HG03575 (cell line): ENCODE measurements at regions not wholly inside any gene's neighbourhood (a gene's known extent, or its start where the extent isn't known, plus 50 kb on each side); places are given as distances from the start of the nearest gene placed in this dataset.

ENCODE experiments used
- ATAC-seq: cut with Tn5 transposase; IDR thresholded peaks from one replicate; pipeline ENCODE4 v1.9.1; 2021; ENCODE audit not compliant: unreplicated experiment, insufficient number of reproducible peaks, low FRiP score; ENCODE audit errors: extremely low read depth

- no peak for ATAC-seq
Measured at GRCh38 chr1:83625646-83626045, 373.3 kb downstream of the TTLL7 start.

DNA sequence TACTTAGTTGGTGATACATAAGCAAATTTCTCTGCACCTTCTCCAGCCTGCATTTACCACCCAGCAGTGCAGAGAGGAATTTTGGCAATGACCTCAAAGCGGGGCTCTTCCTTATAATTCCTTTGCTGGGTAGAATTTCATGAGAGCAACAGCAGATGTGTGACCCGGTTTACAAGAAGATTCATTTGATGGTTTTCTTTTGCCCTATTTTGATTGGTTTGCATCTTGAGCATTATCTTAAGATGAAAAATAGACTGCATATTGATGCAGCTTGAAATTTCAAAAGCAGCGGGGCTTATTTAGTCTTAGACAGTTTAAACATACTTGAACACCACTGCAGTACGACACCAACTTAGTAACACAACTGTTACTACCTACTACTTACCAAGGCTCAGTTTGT is 378.9 kb downstream of the TTLL7 start:
- no peak for ATAC-seq

DNA sequence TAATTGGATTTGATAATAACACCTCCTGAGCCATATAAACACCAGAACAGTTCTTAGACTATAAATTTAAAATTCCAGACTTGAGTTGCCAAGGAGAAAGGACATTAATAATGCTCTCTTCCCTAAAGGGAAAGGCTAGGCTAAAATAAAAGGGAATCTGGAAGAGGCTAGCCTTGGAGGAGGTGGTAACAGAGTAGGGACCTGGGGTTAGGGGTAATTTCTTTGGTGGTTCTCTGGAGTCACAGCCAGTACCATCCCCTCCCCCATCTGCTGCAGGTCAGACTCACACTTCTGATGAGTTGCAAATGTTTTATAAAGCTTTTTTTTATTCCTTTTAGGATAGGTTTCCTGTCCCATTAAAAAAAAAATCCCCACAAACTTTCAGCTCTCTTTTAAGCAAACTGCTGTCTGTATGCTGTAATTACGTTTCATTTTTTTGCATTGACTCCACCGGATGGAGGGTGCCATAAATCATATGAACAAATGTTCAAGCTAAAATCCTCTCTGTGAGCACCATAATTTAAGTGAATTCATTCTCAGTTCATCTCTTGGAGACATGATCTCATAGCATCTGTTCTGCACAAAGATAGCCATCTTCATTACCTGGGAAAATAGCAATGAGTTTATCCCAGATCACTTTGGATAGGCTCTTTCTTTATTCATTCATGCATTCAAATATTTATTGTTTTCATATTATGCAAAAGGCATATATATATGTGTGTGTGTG is 379.6 kb downstream of the TTLL7 start:
- no peak for ATAC-seq

DNA sequence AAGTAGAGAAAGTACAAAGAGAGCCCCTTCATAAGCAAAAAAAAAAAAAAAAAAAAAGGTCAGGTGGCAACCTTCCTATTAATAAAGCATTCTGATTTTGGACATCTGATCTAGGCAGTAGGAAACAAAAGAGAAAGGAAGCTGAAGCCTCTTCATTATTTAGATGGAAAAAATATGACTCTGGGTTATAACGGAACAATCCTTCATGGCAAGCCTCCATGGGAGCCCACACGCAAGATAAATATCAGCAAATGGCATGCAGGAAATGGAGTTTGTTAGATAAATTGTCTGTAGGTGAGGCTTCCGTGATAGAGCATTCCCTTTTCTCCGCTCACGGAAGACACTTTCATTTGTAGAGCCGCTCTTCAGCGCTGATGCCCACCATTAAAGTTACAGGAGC is 381.0 kb downstream of the TTLL7 start:
- no peak for ATAC-seq

- ATAC-seq, result no peak
Measured at GRCh38 chr1:83615370-83615769, 383.6 kb downstream of the TTLL7 start.

DNA sequence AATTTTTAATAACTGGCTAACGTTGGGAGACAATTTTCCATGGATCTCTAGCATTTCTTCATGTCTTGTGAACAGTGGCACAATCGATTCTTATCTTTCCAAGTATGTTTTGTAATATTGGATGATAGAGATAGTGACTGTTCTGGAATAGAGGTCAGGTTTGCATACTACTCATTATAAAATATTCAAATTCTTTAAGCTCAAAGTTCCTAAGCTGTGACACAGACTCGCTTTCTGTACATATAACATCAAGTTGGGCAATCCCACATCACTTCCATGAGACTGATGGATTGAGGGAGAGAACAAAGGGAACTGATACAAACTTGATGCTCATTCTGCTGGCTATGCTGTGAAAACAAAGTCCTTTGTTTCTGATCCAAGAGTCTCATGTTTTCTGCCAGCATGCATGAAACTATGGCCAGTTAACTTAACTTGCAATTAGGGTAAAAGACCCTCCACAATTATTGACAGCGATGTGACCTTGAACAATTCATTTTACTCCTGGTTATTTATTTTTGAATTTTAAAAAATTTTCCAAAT is 392.4 kb downstream of the TTLL7 start:
- ATAC-seq, result no peak

DNA sequence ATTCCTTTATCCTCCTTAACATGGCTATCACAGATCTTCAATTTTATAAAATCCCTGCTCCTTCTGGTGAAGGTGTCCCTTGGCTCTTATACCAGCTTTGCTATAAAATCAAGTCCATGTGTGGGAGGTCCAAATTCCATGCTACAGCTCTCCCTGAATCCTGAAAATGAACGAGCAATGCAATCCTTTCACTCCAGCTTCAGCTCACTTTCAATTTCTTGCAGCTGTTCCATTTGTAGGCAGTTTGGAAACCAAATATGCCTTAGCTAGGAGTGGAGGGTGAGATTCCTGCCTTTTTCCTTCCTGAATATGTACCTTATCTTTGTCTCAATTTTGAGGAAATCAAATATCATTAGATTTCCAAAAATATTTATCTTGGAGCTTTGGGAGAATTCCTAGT is 402.6 kb downstream of the TTLL7 start:
- ATAC-seq, result no peak

- no peak for ATAC-seq
Measured at GRCh38 chr1:83593073-83593472, 405.9 kb downstream of the TTLL7 start.

- no peak for ATAC-seq
Measured at GRCh38 chr1:83588140-83588539, 410.8 kb downstream of the TTLL7 start.

GRCh38 chr1:83583351-83584014 is 415.4 kb downstream of the TTLL7 start:
- no peak for ATAC-seq

GRCh38 chr1:83581747-83582146 is 417.2 kb downstream of the TTLL7 start:
- ATAC-seq, result no peak

DNA sequence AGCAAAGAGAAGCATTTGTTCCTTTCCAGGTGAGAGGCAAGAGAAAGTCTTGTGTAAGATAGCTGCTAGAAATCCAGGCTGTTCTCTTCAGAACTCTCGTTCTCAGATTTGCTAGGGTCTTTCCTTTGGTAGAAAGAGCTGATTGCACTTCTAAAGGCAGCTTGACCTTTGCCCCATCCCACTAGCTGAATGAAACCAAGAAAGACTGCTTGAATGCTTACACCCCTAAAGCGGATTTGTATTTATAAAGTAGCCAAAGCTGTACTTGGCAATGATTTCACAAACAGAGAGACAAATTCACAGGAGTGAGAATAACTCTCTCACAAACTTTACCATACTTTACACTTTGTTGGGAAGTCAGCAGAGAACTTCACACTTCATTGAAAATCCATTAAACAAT is 424.1 kb downstream of the TTLL7 start:
- ATAC-seq, result no peak

DNA sequence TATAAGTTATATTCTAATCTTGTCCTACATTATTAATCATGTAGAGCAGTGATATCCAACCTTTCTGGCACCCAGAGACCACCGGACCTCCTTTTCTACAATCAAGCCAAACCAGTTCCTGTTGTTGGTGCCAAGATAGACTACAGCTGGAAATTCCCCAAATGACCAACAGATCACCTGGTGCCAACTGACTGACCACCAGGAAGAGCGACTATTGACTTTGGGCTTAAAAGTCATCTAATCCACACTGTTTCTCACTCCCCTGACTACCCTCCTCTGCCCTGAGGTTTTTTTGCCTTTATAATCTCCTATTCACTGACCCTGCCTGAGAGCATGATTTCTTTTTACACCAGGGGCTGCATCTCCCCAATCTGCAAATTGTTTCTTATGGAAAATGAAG is 425.2 kb downstream of the TTLL7 start:
- ATAC-seq, result no peak

- ATAC-seq, result no peak
Measured at GRCh38 chr1:83571536-83571935, 427.4 kb downstream of the TTLL7 start.

DNA sequence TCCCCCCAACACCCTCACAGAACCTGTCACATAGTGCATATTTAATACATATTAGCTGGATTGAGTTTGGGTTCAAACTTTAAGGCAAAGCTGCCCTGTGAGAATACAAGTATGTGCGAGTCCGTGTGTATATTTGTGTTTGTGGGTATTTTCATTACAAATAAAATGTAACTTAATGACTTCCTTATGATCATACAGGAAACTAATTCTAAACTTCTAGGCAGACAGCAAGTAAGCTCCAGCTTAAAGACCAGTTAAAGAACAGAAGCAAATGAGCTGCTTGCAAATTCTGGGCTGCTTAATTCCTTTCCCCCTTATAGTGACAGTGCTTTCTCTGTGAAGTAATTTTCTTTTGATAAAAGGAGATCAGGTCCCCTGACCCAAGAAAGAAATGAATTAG is 437.6 kb downstream of the TTLL7 start:
- no peak for ATAC-seq

DNA sequence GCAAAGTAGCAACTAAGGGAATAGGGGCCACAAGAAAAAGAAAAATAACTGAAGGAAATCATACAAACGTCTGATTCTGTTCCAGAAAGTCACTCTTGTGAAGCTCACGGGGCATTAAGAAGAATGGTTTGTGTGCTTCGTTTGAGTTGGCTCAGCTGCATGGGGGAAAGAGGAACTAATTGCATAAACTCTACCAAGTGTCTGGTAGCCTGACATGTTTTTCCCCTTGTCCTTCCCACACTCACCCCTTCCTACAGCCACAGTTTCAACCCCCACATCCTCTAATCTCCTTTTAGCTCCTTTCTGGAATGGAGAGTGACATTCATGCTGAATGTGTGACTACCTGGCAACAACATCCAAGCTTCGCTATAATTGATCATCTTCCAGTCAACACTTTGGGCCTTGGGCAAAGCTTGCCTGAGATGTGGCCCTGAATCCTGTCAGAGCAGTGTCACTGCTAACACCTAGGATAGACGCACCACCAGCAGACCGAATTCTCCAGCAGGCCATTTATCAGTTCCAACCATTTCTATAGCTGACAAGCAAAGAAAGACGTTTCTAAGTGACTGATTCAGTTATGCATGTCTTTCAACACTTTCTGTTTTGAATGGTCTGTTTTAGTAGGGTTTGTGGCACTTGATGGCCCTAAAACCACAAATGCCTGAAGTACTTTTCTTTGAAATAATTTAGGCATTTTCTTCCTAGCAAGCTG is 439.6 kb downstream of the TTLL7 start:
- no peak for ATAC-seq

GRCh38 chr1:83555871-83556270 is 443.1 kb downstream of the TTLL7 start:
- no peak for ATAC-seq

DNA sequence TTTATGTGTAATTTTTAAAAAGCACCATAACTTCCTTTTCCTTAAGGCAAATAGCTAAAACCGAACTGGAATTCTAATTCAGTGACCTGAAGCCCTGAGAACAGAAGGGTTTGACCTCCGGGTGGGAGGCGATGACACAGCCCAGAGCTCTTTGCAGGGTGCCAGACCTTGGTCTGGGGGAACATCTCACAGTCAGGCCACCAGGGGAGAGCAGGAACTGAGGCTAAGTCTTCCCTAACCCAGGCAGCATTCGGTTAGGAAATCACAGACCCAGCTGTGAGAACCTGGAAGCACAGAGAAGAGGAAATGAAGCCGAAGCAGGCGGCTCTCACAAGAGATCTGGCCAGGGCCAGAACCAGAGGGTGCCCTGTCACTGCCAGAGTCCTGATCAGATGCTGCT is 444.8 kb downstream of the TTLL7 start:
- ATAC-seq, result no peak

DNA sequence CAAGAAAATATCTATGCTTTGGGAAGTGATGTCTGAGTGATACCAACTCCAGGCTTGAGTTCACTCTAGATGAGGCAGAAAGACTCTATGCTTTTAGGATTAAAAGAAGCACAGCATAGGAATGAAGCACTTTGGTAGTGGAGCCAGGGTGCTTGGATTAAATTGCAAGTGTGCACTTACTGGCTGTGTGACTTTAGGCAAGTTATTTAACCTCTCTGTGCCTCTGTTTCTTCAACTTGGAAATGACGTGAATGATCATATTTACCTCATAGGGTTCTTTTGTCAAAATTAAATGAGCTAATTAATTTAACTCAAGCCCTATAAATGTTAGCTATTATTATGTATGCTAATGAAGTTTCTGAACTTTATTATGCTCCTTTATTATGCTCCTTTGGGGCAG is 446.1 kb downstream of the TTLL7 start:
- ATAC-seq, result no peak

DNA sequence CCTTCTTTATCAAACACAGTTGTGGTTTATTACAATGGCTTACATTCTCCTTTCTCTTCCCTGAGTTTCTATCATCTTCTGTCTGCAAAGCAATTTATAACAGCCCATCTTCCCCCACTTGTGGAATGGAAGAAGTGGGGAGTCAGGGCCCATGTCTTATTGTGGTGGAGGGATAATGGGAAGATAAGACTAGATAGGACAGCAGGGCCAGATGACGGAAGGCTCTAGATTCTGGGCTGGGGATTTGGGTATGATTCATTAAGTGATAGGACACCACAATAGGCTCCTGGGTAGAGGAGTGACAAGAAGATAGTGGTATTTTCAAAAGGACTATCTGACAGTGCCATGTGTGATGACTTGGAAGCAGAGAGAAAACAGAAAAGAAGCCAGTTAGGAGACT is 450.6 kb downstream of the TTLL7 start:
- no peak for ATAC-seq
